HG03064 (cell line): ENCODE measurements at regions not wholly inside any gene's neighbourhood (a gene's known extent, or its start where the extent isn't known, plus 50 kb on each side); places are given as distances from the start of the nearest gene placed in this dataset.

Experiments used
- ATAC-seq: cut with Tn5 transposase; IDR thresholded peaks from one replicate; pipeline ENCODE4 v1.9.1; 2021; ENCODE audit warnings: low read depth; ENCODE audit not compliant: unreplicated experiment

GRCh38 chr3:117625174-117625573 lies 915.6 kb downstream of the TUSC7 start:
- no peak for ATAC-seq

DNA sequence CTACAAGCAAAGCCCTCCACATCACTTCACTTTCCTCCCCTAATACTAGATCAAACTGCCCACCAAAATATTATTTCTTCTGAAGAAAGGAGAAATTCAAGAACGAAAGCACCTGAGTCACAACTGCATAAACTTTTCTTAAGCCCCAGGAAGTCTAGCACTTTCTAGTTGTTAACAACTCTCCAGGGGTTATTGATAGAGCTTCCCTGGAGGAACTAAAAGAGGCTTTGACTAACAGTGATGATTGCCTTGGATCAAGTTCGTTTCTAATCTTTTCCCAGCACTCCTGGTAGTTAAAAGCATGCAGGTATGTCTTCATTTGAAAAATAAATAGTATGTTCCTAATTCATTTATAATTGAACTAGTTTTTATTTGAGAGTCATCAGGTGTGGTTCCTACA lies 917.0 kb downstream of the TUSC7 start:
- ATAC-seq, result no peak

- ATAC-seq, result no peak
Measured at GRCh38 chr3:117628823-117629291, 919.3 kb downstream of the TUSC7 start.

- no peak for ATAC-seq
Measured at GRCh38 chr3:117629505-117629904, 919.9 kb downstream of the TUSC7 start.

- no peak for ATAC-seq
Measured at GRCh38 chr3:117630469-117630868, 920.9 kb downstream of the TUSC7 start.

- no peak for ATAC-seq
Measured at GRCh38 chr3:117630885-117631284, 921.3 kb downstream of the TUSC7 start.

DNA sequence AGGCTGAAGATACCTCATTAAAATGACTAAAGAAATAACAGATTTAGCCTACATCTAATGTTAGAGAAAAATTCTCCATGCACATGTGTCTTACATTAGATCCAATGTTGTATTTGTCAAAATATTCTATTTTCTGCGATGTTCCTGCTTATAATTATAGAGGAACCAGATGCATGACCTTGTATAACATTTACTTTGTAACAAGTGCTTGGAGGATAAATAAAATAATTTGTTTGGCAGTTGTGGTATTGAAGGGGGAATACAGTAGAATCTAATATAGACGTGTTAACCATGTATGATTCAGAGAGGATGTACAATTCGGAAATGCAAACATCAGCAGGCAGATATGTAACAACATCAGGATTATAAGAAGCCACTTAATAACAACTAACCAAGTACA lies 922.2 kb downstream of the TUSC7 start:
- ATAC-seq, result no peak

DNA sequence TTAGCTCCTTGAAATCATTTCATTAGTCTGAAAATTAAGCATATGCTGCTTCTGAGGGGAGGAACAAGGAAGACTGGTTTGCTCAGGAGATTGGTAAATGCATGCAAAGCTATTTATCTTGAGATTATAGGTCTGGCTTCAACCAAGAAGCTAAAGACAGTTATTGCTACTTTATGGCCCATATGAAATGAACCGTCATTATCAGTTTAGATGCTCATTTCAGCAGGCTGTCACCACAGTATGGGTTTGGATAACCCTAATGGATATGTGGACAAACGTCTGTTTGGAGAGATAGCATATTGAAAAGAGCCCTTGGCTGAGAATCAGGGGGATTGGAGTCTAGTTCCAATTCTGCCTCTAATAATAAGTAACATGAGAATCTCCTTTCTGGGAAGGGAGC lies 922.6 kb downstream of the TUSC7 start:
- no peak for ATAC-seq

- ATAC-seq, result no peak
Measured at GRCh38 chr3:117633207-117633606, 923.6 kb downstream of the TUSC7 start.

DNA sequence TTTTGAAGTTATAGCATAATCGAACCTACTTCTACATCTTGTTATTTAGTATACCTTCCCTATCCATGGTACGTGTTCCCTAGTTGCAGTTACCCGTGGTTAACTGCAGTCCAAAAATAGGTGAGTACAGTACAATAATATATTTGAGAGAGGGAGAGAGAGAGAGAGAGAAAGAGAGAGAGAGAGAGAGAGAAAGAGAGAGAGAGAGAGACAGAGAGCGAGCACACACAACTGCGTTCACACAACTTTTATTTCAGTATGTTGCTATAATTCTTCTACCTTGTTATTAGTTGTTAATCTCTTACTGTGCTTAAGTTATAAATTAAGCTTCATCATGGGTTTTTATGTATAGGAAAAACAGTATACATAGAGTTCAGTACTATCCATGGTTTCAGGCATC lies 928.1 kb downstream of the TUSC7 start:
- ATAC-seq, result no peak

GRCh38 chr3:117644203-117644602 lies 934.6 kb downstream of the TUSC7 start:
- no peak for ATAC-seq

- ATAC-seq, result no peak
Measured at GRCh38 chr3:117645561-117646242, 936.1 kb downstream of the TUSC7 start.

DNA sequence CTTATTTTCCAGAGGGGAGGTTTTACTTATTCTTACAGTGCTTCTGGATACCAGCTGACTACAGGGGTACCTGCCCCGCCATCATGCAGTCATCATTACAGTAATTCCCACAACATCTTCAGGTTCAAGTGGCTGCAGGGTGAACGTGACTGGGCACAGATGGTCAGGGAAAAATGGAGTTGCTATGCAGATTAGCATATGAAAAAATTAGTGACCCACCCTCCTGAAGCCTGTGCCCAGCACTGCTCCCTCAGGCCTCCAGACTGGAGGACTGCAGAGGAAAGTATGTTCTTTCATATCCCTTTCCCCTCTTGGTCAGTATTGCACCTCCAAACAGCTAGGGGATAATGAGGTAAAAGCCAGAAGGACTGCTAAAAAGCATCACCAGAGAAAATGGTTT lies 937.9 kb downstream of the TUSC7 start:
- ATAC-seq, result no peak

GRCh38 chr3:117651246-117651645 lies 941.7 kb downstream of the TUSC7 start:
- ATAC-seq, result no peak

DNA sequence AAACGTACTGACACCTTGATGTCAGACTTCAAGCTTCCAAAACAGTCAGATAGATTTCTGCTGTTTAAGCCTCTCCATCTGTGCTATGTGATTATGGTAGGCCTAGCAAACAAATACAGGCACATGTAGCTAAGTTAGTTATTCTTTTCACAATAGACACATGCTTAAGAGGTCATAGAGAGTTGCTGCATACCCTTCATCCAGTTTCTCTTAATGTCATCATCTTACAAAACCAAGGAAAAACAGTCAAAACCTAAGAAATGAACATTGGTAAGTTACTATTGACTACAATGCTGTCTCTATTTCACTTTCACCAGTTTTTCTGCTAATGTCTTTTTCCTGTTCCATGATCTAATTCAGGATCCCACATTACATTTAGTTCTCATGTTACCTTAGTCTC lies 946.8 kb downstream of the TUSC7 start:
- ATAC-seq, result no peak

- ATAC-seq, result no peak
Measured at GRCh38 chr3:117657278-117657677, 947.7 kb downstream of the TUSC7 start.

DNA sequence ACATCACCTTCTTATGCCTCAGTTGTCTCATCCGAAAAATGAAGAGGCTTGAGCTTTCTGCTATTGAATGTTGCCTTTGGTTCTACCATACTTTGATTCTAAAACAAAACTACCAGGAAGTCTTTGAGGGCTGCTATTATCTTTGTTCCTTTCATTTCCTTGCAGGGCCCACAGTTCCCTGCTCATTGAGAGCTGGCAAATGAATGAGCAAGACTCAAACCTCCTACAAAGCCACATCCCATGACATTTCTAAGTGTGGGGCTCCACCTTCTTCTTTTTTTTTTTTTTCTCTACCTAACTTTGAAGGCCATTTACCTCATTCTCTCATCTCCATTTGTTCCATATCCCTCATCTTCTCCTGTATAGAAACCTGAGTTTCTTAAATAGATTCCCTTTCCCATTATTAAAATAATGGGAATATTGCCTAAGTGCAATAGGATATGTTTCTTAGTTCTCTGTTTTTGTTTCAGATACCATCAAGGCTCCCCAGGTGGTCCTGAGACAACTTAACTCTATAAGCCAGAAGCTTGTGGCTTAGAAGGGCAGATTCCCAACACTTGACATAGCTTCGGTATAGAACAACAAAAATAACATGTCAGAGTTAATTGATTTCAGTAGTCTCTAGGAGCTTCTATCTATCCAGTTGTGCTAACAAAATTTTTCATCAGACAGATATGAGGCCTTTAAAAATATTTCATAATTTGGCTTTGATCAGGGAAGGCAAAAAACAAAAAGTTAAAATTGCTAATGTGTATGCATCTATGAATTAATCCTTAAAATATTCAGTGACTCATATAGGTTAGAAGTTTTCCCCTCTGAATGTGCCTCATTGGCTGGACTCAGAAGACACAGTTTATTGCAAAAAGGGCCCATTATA lies 951.6 kb downstream of the TUSC7 start:
- no peak for ATAC-seq

- no peak for ATAC-seq
Measured at GRCh38 chr3:117661818-117662095, 952.2 kb downstream of the TUSC7 start.

DNA sequence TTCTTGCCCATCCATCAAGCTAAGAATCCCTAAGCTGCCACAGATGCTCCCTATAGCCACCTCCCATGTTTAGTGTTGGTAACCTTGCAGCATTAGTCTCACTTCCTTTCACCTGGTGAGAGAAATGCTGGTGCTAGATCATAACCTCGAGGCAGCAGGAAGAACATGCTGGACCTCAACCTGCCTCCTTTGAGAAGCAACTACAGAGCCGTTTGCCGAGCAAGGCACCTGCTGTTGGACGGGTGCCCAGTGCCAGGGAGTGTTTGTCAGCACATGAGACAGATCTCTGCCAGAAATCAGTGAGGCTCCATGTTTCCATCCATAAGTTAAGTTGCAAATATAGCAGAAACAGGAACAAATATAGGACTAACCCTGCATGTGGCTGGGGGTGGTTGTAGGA lies 955.7 kb downstream of the TUSC7 start:
- ATAC-seq, result no peak

DNA sequence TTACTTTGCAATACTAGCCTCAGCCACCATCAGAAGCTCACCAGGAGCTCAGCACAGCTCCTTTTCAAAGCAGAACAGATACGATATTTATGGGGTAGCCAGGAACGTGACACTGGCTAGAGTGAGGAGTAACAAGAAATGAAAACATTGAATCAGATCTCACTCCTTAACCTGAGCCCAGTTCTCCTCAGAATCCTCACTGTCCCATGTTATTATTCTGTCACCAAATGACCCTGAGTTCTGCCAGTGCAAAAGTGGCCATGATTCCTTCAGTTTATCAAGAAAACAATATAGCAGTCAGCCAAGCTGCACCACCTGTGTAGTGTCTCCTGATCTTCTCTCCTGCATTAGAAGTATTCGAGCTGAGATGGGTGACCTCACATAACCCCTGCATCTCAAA lies 956.7 kb downstream of the TUSC7 start:
- ATAC-seq, result no peak

DNA sequence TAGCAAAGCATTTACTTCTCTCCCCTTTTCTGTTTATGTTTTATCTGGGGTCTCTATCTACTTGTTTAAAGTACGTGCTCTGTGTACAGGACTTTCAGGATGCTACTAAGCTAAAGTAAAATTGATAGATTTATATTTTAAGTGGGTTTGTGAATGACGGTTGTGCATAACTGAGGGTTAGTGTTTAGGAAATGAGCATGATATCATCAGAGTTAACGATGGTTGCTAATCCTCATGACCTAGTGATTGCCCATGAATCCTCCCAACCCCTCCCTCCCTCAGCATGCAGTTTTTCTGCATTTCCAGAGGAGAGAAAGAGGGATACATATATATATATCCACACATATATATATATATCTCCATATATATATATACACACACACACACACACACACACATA lies 957.2 kb downstream of the TUSC7 start:
- no peak for ATAC-seq

DNA sequence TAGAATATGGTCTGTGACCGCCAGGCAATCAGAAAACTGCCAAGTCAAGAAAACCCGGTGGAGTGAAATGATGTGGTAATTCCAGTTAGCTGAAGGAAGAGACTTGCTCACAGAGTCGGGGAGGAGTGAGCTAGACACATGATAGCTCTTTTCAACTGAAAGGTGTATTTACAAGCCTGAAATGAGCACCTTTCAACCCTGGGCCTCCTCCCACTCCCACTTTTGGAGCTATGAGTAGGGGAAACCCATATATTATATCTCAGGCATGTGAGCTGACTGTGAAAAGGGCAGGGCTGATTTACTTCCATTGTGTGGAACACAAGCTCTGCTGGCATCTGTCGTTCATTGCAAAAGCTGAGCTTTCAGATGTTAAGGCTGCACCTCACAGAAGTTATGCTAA lies 960.2 kb downstream of the TUSC7 start:
- no peak for ATAC-seq
